K562 (cell line): ENCODE measurements at regions not wholly inside any gene's neighbourhood (a gene's known extent, or its start where the extent isn't known, plus 50 kb on each side); places are given as distances from the start of the nearest gene placed in this dataset.

Experiments used
- CEBPG ChIP-seq, 3 experiments: fragments of 200-800 bp in 1 of 3; sonication (Bioruptor generic) in 1 of 3; sonication (generic) in 1 of 3; formaldehyde crosslinking in 1 of 3; IDR thresholded peaks in 2 of 3; conservative IDR thresholded peaks in 1 of 3; 2 replicates each; pipeline versions ENCODE4 v1.6.1 to v1.8.0; 2016 to 2022; ENCODE audit warnings: missing compliant biosample characterization in 2 of 3, missing genetic modification characterization in 2 of 3, mild to moderate bottlenecking in 1 of 3, missing genetic modification reagents in 1 of 3
- EZH2 ChIP-seq: IDR thresholded peaks from 2 replicates; pipeline ENCODE4 v1.6.1; 2012; ENCODE audit warnings: low read depth, mild to moderate bottlenecking, inconsistent platforms, low read length, borderline replicate concordance
- FOXK2 ChIP-seq, 2 experiments: fragments of 450-650 bp; IDR thresholded peaks in 1 of 2; conservative IDR thresholded peaks in 1 of 2; 2 replicates each; pipeline ENCODE4 v1.6.1; 2016; ENCODE audit warnings: low read depth in 2 of 2, mild to moderate bottlenecking in 1 of 2
- MYC ChIP-seq, 2 experiments: fragments of 250-450 bp in 1 of 2; sonication (Bioruptor Pico) in 1 of 2; IDR thresholded peaks; 2 replicates each; pipeline versions ENCODE4 v1.5.1 to v1.6.1; 2012 to 2021; ENCODE audit warnings: low read depth in 2 of 2, borderline replicate concordance in 1 of 2, improper control_type of control experiment in 1 of 2, low read length in 1 of 2, mild to moderate bottlenecking in 1 of 2, moderate library complexity in 1 of 2
- NFE2L1 ChIP-seq: fragments of 450-650 bp; IDR thresholded peaks from 2 replicates; pipeline ENCODE4 v1.6.1; 2016; ENCODE audit warnings: missing genetic modification characterization, low read depth, mild to moderate bottlenecking, missing compliant biosample characterization, moderate library complexity, borderline replicate concordance
- REST ChIP-seq, 2 experiments: fragments of 450-650 bp; formaldehyde crosslinking in 1 of 2; IDR thresholded peaks; 2 replicates each; pipeline versions ENCODE4 v1.4.0 to v1.6.1; 2014 to 2020; ENCODE audit warnings: mild to moderate bottlenecking in 2 of 2, borderline replicate concordance in 1 of 2, low read depth in 1 of 2
- SMARCC2 ChIP-seq: fragments of 450-650 bp; IDR thresholded peaks from 2 replicates; pipeline ENCODE4 v1.6.1; 2017; ENCODE audit warnings: antibody characterized with exemption, moderate library complexity, mild to moderate bottlenecking, low read depth
- SP2 ChIP-seq: IDR thresholded peaks from 2 replicates; pipeline ENCODE4 v1.6.1; 2011; ENCODE audit warnings: mild to moderate bottlenecking, low read depth, low read length, moderate library complexity; ENCODE audit not compliant: poor library complexity, severe bottlenecking; ENCODE audit errors: extremely low read depth
- SRSF3 ChIP-seq: fragments of 200-400 bp; formaldehyde crosslinking; IDR thresholded peaks from 2 replicates; pipeline ENCODE4 v1.6.1; 2016; ENCODE audit warnings: mild to moderate bottlenecking, low read length, moderate library complexity; ENCODE audit not compliant: insufficient read depth
- TBL1XR1 ChIP-seq, 2 experiments: IDR thresholded peaks; 2 replicates each; pipeline ENCODE4 v1.6.1; 2012; ENCODE audit warnings: improper control_type of control experiment in 2 of 2, low read length in 2 of 2, mild to moderate bottlenecking in 1 of 2
- ZEB2 ChIP-seq: fragments of 450-650 bp; IDR thresholded peaks from 2 replicates; pipeline ENCODE4 v1.6.1; 2016
- ZNF354B ChIP-seq: fragments of 250-450 bp; sonication (Bioruptor Pico); IDR thresholded peaks from 2 replicates; pipeline ENCODE4 v1.4.0; 2020
- TF ChIP-seq, protein P1 (sequence below): sonication (generic); formaldehyde crosslinking; IDR thresholded peaks from 2 replicates; pipeline ENCODE4 v1.8.1; 2023; ENCODE audit warnings: mild to moderate bottlenecking, missing genetic modification reagents
- TF ChIP-seq, protein P2 (sequence below): fragments of 250-450 bp; sonication (Bioruptor Pico); IDR thresholded peaks from 2 replicates; pipeline ENCODE4 v1.5.0; 2020; ENCODE audit warnings: mild to moderate bottlenecking

- no peak for TF ChIP-seq SRSF3
- TF ChIP-seq MYC (IDR thresholded peaks at IDR 0.05; ENCODE audit: low read depth, low read length): no peak
- no peak for TF ChIP-seq MYC (CRISPR knock-in tag; IDR thresholded peaks at IDR 0.05; ENCODE audit: borderline replicate concordance, low read depth)
- no peak for TF ChIP-seq ZEB2
- no peak for TF ChIP-seq FOXK2 (conservative IDR thresholded peaks at IDR 0.05 in 1 of 2, IDR thresholded peaks at IDR 0.05 in 1 of 2; ENCODE audit: low read depth in 2 of 2)
- TF ChIP-seq EZH2: no peak
- TF ChIP-seq, protein P1, sequence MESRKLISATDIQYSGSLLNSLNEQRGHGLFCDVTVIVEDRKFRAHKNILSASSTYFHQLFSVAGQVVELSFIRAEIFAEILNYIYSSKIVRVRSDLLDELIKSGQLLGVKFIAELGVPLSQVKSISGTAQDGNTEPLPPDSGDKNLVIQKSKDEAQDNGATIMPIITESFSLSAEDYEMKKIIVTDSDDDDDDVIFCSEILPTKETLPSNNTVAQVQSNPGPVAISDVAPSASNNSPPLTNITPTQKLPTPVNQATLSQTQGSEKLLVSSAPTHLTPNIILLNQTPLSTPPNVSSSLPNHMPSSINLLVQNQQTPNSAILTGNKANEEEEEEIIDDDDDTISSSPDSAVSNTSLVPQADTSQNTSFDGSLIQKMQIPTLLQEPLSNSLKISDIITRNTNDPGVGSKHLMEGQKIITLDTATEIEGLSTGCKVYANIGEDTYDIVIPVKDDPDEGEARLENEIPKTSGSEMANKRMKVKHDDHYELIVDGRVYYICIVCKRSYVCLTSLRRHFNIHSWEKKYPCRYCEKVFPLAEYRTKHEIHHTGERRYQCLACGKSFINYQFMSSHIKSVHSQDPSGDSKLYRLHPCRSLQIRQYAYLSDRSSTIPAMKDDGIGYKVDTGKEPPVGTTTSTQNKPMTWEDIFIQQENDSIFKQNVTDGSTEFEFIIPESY (CRISPR knock-in tag): no peak
- no peak for TF ChIP-seq SMARCC2
- TF ChIP-seq ZNF354B: no peak
- TF ChIP-seq, protein P2, sequence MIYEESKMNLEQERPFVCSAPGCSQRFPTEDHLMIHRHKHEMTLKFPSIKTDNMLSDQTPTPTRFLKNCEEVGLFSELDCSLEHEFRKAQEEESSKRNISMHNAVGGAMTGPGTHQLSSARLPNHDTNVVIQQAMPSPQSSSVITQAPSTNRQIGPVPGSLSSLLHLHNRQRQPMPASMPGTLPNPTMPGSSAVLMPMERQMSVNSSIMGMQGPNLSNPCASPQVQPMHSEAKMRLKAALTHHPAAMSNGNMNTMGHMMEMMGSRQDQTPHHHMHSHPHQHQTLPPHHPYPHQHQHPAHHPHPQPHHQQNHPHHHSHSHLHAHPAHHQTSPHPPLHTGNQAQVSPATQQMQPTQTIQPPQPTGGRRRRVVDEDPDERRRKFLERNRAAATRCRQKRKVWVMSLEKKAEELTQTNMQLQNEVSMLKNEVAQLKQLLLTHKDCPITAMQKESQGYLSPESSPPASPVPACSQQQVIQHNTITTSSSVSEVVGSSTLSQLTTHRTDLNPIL (CRISPR knock-in tag): no peak
- no peak for TF ChIP-seq CEBPG (CRISPR knock-in tag; IDR thresholded peaks at IDR 0.05)
- TF ChIP-seq CEBPG (tag; conservative IDR thresholded peaks at IDR 0.05 in 1 of 2, IDR thresholded peaks at IDR 0.05 in 1 of 2): no peak
- TF ChIP-seq TBL1XR1 (IDR thresholded peaks at IDR 0.05; ENCODE audit: low read length in 2 of 2): no peak
- peak; percentile 25; the same call in 1 of the 2 replicates for TF ChIP-seq REST (IDR thresholded peaks at IDR 0.05; ENCODE audit: borderline replicate concordance)
- TF ChIP-seq REST (CRISPR knock-in tag; IDR thresholded peaks at IDR 0.05; ENCODE audit: low read depth): no peak
- TF ChIP-seq SP2: no peak
- TF ChIP-seq NFE2L1 (tag): no peak
Observed at GRCh38 chr6:156359912-156360311, 417.3 kb upstream of the ARID1B start.
